ENCODE measurements at regions not wholly inside any gene's neighbourhood (a gene's known extent, or its start where the extent isn't known, plus 50 kb on each side); places are given as distances from the start of the nearest gene placed in this dataset.

GRCh38 chr17:27049104-27049784 is 244.7 kb upstream of the WSB1 start:
- WGBS: 67% methylated on average over 3 of the region's 3 CpGs

GRCh38 chr17:27065588-27065987 is 228.3 kb upstream of the WSB1 start:
- no peak for DNase-seq (ENCODE audit: low spot score in 2 of 2)
- WGBS: 66% methylated on average over 4 of the region's 4 CpGs
- no peaks in the 10 kb centered on the region for H3K9me3 ChIP-seq
- H3K4me1 ChIP-seq: no peaks in the 10 kb centered on the region
- H3K4me3 ChIP-seq: no peak overlapping the region
- H3K27ac ChIP-seq: no peak overlapping the region
- no peaks in the 10 kb centered on the region for H3K36me3 ChIP-seq
- no peak for TF ChIP-seq POLR2AphosphoS5 (IDR thresholded peaks at IDR 0.05)
- no peak for TF ChIP-seq CTCF (IDR thresholded peaks at IDR 0.05)
- TF ChIP-seq EP300 (IDR thresholded peaks at IDR 0.05): no peak
- TF ChIP-seq POLR2A (IDR thresholded peaks at IDR 0.05): no peak
- H3K27me3 ChIP-seq: no peaks in the 10 kb centered on the region

More at GRCh38 chr17:27049104-27049784, 244.7 kb upstream of the WSB1 start:
- no peak for DNase-seq (ENCODE audit: low spot score in 2 of 2)
- H3K4me1 ChIP-seq: no peaks in the 10 kb centered on the region
- no peaks in the 10 kb centered on the region for H3K9me3 ChIP-seq
- no peaks in the 10 kb centered on the region for H3K36me3 ChIP-seq
- H3K27me3 ChIP-seq: no peaks in the 10 kb centered on the region
- TF ChIP-seq EP300 (IDR thresholded peaks at IDR 0.05) (no peak), POLR2A (IDR thresholded peaks at IDR 0.05) (no peak), CTCF (IDR thresholded peaks at IDR 0.05) (no peak), POLR2AphosphoS5 (IDR thresholded peaks at IDR 0.05) (no peak)
- H3K27ac ChIP-seq: no peak overlapping the region
- H3K4me3 ChIP-seq: no peak overlapping the region

GRCh38 chr17:27066315-27066714 is 227.6 kb upstream of the WSB1 start:
- no peaks in the 10 kb centered on the region for H3K9me3 ChIP-seq
- no peaks in the 10 kb centered on the region for H3K4me1 ChIP-seq
- no peak overlapping the region for H3K27ac ChIP-seq
- no peak overlapping the region for H3K4me3 ChIP-seq
- H3K27me3 ChIP-seq: no peaks in the 10 kb centered on the region
- DNase-seq (ENCODE audit: low spot score in 2 of 2): no peak
- no peaks in the 10 kb centered on the region for H3K36me3 ChIP-seq
- TF ChIP-seq EP300 (IDR thresholded peaks at IDR 0.05) (no peak), POLR2AphosphoS5 (IDR thresholded peaks at IDR 0.05) (no peak), POLR2A (IDR thresholded peaks at IDR 0.05) (no peak), CTCF (IDR thresholded peaks at IDR 0.05) (no peak)
- 43% methylated on average over 2 of the region's 2 CpGs for WGBS

- Histone ChIP-seq H3K4me1 (no peaks in the 10 kb centered on the region), H3K4me3 (no peak overlapping the region), H3K9me3 (no peaks in the 10 kb centered on the region), H3K27me3 (no peaks in the 10 kb centered on the region), H3K27ac (no peak overlapping the region), H3K36me3 (no peaks in the 10 kb centered on the region)
- no peak for DNase-seq (ENCODE audit: low spot score in 2 of 2)
- TF ChIP-seq POLR2AphosphoS5 (IDR thresholded peaks at IDR 0.05): no peak
- TF ChIP-seq CTCF (IDR thresholded peaks at IDR 0.05): no peak
- no peak for TF ChIP-seq EP300 (IDR thresholded peaks at IDR 0.05)
- TF ChIP-seq POLR2A (IDR thresholded peaks at IDR 0.05): no peak
Measured at GRCh38 chr17:27069842-27070508, 223.9 kb upstream of the WSB1 start.

GRCh38 chr17:27070836-27071235 is 223.1 kb upstream of the WSB1 start:
- no peak overlapping the region for H3K27ac ChIP-seq
- no peaks in the 10 kb centered on the region for H3K36me3 ChIP-seq
- WGBS: 75% methylated on average over 1 of the region's 1 CpG
- H3K9me3 ChIP-seq: no peaks in the 10 kb centered on the region
- H3K4me1 ChIP-seq: no peaks in the 10 kb centered on the region
- H3K27me3 ChIP-seq: no peaks in the 10 kb centered on the region
- no peak for TF ChIP-seq EP300 (IDR thresholded peaks at IDR 0.05)
- no peak for TF ChIP-seq POLR2AphosphoS5 (IDR thresholded peaks at IDR 0.05)
- H3K4me3 ChIP-seq: no peak overlapping the region
- no peak for DNase-seq (ENCODE audit: low spot score in 2 of 2)
